GM18861 (cell line): ENCODE measurements at regions not wholly inside any gene's neighbourhood (a gene's known extent, or its start where the extent isn't known, plus 50 kb on each side); places are given as distances from the start of the nearest gene placed in this dataset.

Source experiments
- ATAC-seq: cut with Tn5 transposase; IDR thresholded peaks from one replicate; pipeline ENCODE4 v1.9.1; 2021; ENCODE audit not compliant: unreplicated experiment

GRCh38 chr4:35591035-35591434 lies 653.3 kb downstream of the ARAP2 start:
- ATAC-seq = no peak

GRCh38 chr4:35604252-35604651 lies 640.1 kb downstream of the ARAP2 start:
- ATAC-seq = no peak

GRCh38 chr4:35604724-35605123 lies 639.6 kb downstream of the ARAP2 start:
- ATAC-seq = no peak

DNA sequence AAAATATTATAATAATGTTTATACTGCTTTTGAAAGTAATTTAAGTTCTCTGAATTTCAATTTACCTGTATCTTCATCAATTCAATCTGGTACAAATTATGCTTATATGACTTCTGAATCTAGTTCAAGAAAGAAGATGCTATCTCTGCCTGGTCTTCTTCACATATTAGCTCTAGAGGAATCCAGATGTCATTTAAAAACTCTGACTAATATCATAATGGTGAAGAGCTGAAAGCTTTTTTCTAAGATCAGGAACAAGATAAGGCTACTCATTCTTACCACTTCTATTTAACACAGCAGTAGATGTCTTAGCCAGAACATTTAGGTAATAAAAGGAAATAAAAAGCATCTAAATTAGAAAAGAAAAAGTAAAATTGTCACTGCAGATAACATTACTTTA lies 636.1 kb downstream of the ARAP2 start:
- no peak for ATAC-seq

- ATAC-seq = no peak
Observed at GRCh38 chr4:35614120-35614519, 630.2 kb downstream of the ARAP2 start.

GRCh38 chr4:35639929-35640328 lies 604.4 kb downstream of the ARAP2 start:
- ATAC-seq = no peak

DNA sequence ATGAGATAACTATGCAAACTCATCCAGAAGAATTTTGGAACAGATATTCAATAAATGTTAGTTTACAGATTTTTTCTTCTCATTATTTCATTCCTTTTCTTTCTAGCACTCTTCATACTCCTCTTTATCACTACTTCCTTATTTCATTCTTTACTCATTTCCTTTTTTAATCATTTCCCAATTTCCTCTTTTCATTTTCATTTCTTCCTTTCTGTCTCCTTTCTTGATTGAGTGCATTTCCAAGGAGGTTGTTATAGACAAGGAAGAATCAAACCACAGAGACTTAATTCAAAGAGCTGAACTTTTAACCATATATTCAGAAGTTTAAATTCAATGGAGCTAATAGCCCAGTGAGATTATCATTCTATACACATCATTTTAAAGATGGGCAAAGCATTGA lies 600.7 kb downstream of the ARAP2 start:
- no peak for ATAC-seq

- ATAC-seq = no peak
Observed at GRCh38 chr4:35644591-35644990, 599.7 kb downstream of the ARAP2 start.

- no peak for ATAC-seq
Observed at GRCh38 chr4:35649011-35649410, 595.3 kb downstream of the ARAP2 start.

DNA sequence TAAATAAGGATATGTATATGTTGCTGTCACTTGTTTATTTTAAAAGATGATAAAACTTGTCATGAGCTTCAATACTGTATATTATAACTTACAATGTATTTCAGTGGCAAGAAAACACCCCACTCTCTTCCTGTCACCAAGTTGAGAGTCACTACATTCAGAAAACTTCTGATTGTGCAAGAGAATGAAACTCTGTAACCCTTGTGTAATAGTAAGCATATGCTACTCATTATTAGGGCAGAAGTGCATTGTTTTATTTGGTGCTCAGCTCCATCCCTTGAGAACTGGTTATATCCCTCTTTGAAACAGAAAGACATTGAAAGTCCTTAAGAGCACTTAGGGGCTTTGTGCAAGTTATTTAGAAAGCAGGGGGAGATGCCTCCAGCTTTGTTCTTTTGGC lies 594.5 kb downstream of the ARAP2 start:
- no peak for ATAC-seq

GRCh38 chr4:35652197-35652596 lies 592.1 kb downstream of the ARAP2 start:
- ATAC-seq = no peak

DNA sequence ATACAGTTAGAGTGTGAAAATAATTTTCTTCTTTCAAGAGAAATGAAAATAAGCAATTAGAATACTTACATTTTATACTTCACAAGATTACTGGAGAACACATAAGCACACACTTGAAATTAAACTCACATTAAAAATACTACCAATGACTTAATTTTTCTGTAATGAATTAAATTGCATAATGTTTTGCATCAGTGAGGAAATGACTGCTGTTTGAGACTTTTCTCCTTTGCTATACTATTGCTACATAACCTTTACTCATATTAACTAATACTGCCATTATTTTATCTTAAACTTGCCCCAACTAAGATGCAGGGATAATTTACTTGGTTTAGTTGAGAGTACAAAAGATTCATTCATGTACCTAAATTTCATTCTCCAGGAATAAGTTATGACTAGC lies 590.9 kb downstream of the ARAP2 start:
- ATAC-seq = no peak

- ATAC-seq = no peak
Observed at GRCh38 chr4:35673137-35673536, 571.2 kb downstream of the ARAP2 start.

GRCh38 chr4:35684755-35685154 lies 559.6 kb downstream of the ARAP2 start:
- ATAC-seq = no peak

- no peak for ATAC-seq
Observed at GRCh38 chr4:35689870-35690269, 554.4 kb downstream of the ARAP2 start.

- ATAC-seq = no peak
Observed at GRCh38 chr4:35690271-35690670, 554.0 kb downstream of the ARAP2 start.

- ATAC-seq = no peak
Observed at GRCh38 chr4:35695003-35695402, 549.3 kb downstream of the ARAP2 start.

DNA sequence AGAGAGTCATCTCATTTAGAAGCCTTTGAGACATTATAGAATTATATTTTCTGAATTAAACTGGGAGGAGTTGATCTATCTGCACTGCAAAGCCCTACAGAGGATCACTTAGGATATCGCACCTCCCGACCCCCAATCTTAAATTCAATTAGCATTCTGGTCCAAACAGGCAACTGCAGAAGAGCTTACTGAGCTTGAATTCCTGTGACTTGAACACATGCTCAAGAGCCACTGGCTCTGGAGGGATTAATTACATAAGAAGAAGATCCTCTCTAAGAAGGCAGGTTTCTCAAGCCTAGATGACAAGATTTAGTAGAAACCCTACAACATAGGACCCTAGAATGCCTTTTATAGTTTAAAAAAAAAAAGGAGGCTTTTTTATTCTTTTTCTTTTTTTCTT lies 548.9 kb downstream of the ARAP2 start:
- no peak for ATAC-seq

DNA sequence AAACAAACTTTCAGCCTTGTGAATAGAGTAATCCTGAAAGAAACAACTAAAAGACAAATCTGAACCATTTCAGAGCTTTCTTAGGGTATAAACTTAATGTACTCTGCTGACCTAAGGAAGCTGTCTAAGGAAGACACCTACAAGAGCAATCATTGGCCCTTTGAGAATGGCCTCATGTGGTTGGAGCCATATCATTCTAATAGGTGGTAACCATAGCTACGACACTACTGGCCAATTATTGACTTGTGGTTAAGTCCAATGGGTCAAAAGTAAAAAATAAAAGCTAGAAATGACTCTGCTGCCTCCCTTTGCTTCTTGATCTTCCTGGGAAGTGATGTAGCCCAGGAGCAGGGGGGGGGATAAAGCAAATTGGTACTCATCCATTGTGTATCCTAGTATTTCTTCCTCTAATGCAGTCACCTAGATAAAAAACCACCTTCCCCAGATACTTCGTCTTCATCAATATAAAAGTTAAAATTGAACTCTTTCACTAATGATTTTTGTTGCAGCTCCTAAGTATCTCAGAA lies 547.0 kb downstream of the ARAP2 start:
- ATAC-seq = peak; percentile 93

DNA sequence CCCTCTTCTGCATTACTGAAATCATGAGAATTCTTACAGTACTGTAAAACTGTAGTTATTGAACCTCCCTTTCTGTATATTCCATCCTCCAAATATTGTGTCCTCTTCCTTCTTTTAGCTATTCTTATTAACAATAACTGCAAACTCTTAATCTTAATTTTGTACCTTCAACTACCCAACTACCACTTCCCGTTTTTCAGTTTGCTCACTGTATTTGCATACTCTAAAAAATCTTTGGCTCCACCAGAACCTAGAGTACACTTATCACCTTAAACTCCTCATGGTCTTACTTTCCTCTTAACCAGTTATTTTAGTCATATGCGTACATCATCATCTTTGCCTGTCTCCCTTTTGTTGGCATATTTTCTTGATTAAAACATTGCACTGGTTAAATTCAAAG lies 543.7 kb downstream of the ARAP2 start:
- no peak for ATAC-seq

DNA sequence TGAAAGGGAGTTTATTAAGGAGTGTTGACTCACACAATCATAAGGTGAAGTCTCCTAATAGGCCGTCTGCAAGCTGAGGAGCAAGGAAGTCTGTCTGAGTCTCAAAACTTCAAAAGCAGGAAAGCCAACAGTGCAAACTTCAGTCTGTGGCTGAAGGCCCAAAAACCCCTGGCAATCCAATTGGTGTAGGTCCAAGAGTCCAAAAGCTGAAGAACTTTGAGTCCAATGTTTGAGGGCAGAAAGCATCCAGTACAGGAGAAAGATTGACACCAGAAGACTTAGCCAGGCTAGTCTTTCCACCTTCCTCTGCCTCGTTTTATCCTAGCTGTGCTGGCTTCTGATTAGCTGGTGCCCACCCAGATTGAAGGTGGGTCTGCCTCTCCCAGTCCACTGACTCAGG lies 535.2 kb downstream of the ARAP2 start:
- no peak for ATAC-seq

GRCh38 chr4:35710343-35710742 lies 534.0 kb downstream of the ARAP2 start:
- no peak for ATAC-seq

DNA sequence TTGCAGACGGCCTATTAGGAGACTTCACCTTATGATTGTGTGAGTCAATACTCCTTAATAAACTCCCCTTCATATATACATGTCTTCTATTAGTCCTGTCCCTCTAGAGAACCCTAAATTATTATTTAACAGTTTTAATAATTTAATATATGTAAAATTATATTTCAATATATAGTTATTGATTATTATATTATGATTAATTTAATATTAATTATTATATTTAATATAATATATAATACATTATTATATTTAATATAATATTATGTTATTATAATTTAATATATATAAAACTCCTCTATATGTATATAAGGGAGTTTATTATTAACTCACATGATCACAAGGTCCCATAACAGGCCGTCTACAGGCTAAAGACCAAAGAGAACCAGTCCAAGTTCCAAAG lies 533.2 kb downstream of the ARAP2 start:
- no peak for ATAC-seq

DNA sequence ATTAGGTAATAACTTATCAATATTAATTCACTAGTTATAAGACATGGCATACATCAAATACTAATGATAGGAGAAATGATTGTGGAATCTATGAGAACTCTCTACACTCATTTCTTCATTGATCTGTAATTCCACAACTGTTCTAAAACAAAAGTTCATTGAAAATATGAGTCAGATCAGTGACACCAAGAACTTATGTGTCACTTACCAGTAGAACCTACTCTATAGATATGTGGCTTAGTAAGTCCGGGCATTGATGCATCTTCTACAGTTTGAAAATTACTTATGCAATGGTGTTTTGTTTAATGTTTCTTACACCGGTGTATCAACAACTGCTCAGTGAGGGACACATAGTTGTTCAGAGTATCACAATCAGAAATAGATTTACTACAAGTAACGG lies 520.3 kb downstream of the ARAP2 start:
- ATAC-seq = no peak
